Peyer's patch (tissue), 4 donors: ENCODE measurements at regions not wholly inside any gene's neighbourhood (a gene's known extent, or its start where the extent isn't known, plus 50 kb on each side); places are given as distances from the start of the nearest gene placed in this dataset.

Source experiments
- CTCF ChIP-seq, 6 experiments: fragments of 450-650 bp in 4 of 6; fragments of 200-600 bp in 2 of 6; sonication (generic) in 1 of 6; IDR thresholded peaks; one replicate each; pipeline ENCODE4 v1.5.1; 2017 to 2019; ENCODE audit warnings: antibody characterized with exemption in 6 of 6, mild to moderate bottlenecking in 3 of 6, moderate library complexity in 1 of 6
- POLR2A ChIP-seq, 2 donors: fragments of 450-650 bp; IDR thresholded peaks; one replicate each; pipeline ENCODE4 v1.5.1; 2017; ENCODE audit warnings: antibody characterized with exemption in 2 of 2, mild to moderate bottlenecking in 2 of 2, moderate library complexity in 2 of 2

- TF ChIP-seq CTCF (IDR thresholded peaks at IDR 0.05) (no peak), POLR2A (IDR thresholded peaks at IDR 0.05) (no peak)
These were observed 198.6 kb downstream of the MMUT start for GRCh38 chr6:49264496-49264895.
